ENCODE measurements at regions not wholly inside any gene's neighbourhood (a gene's known extent, or its start where the extent isn't known, plus 50 kb on each side); places are given as distances from the start of the nearest gene placed in this dataset.

GRCh38 chr5:2432076-2432920 lies 319.2 kb downstream of the IRX2 start:
- no peaks in the 10 kb centered on the region for H3K79me2 ChIP-seq (replicated peaks; ENCODE audit: insufficient read depth, low read length)
- no peaks in the 10 kb centered on the region for H4K20me1 ChIP-seq (ENCODE audit: insufficient read depth)
- no peak overlapping the region for H3K27ac ChIP-seq (ENCODE audit: low read length)
- no peaks in the 10 kb centered on the region for H3K27me3 ChIP-seq (ENCODE audit: insufficient read depth, low read depth, low read length)
- no peak overlapping the region for H2AFZ ChIP-seq (ENCODE audit: low read depth, low read length)
- no peak for TF ChIP-seq EP300 (conservative IDR thresholded peaks at IDR 0.05; ENCODE audit: poor library complexity, severe bottlenecking)
- TF ChIP-seq TAF1 (IDR thresholded peaks at IDR 0.05; ENCODE audit: low read depth), result no peak
- TF ChIP-seq, protein P1, sequence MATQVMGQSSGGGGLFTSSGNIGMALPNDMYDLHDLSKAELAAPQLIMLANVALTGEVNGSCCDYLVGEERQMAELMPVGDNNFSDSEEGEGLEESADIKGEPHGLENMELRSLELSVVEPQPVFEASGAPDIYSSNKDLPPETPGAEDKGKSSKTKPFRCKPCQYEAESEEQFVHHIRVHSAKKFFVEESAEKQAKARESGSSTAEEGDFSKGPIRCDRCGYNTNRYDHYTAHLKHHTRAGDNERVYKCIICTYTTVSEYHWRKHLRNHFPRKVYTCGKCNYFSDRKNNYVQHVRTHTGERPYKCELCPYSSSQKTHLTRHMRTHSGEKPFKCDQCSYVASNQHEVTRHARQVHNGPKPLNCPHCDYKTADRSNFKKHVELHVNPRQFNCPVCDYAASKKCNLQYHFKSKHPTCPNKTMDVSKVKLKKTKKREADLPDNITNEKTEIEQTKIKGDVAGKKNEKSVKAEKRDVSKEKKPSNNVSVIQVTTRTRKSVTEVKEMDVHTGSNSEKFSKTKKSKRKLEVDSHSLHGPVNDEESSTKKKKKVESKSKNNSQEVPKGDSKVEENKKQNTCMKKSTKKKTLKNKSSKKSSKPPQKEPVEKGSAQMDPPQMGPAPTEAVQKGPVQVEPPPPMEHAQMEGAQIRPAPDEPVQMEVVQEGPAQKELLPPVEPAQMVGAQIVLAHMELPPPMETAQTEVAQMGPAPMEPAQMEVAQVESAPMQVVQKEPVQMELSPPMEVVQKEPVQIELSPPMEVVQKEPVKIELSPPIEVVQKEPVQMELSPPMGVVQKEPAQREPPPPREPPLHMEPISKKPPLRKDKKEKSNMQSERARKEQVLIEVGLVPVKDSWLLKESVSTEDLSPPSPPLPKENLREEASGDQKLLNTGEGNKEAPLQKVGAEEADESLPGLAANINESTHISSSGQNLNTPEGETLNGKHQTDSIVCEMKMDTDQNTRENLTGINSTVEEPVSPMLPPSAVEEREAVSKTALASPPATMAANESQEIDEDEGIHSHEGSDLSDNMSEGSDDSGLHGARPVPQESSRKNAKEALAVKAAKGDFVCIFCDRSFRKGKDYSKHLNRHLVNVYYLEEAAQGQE (IDR thresholded peaks at IDR 0.05; ENCODE audit: borderline replicate concordance), result no peak
- H3K9me2 ChIP-seq (ENCODE audit: insufficient read depth, low read length), result no peaks in the 10 kb centered on the region
- no peaks in the 10 kb centered on the region for H3K36me3 ChIP-seq (ENCODE audit: insufficient read depth, low read length)
- no peaks in the 10 kb centered on the region for H3F3A ChIP-seq (ENCODE audit: insufficient read depth, low read length, poor library complexity, severe bottlenecking)
- H3K4me2 ChIP-seq (ENCODE audit: low read length), result no peak overlapping the region
- no peak overlapping the region for H3K4me3 ChIP-seq (ENCODE audit: low read length)
- no peaks in the 10 kb centered on the region for H3K9me3 ChIP-seq (ENCODE audit: low read length)
- H3K9ac ChIP-seq (ENCODE audit: low read length), result no peak overlapping the region

DNA sequence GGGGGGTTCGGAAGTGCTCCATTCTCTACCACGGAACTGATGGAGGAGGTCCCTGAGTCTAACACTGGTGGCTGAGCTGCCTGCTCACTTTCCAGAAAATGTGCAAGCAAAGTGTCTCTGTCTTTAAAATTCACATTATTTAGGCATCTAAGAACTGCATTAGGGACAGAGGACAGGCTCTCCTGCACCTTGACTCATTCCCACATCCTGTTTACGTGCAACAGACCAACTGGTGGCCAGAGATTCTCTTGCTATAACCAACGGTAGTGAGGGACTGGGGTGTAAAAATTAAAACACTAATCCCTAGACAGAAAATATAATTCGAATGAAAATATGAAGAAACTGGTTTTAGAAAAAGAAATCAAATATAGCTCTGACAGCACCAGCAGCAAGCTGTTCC lies 320.9 kb downstream of the IRX2 start:
- H3K27me3 ChIP-seq (ENCODE audit: insufficient read depth, low read depth, low read length), result no peaks in the 10 kb centered on the region
- no peaks in the 10 kb centered on the region for H4K20me1 ChIP-seq (ENCODE audit: insufficient read depth)
- H3K9ac ChIP-seq (ENCODE audit: low read length), result no peak overlapping the region
- no peaks in the 10 kb centered on the region for H3K9me3 ChIP-seq (ENCODE audit: low read length)
- no peak overlapping the region for H3K27ac ChIP-seq (ENCODE audit: low read length)
- H3K9me2 ChIP-seq (ENCODE audit: insufficient read depth, low read length), result no peaks in the 10 kb centered on the region
- TF ChIP-seq MXI1 (conservative IDR thresholded peaks at IDR 0.05; ENCODE audit: poor library complexity, severe bottlenecking), result no peak
- no peak overlapping the region for H3K4me3 ChIP-seq (ENCODE audit: low read length)
- H3K36me3 ChIP-seq (ENCODE audit: insufficient read depth, low read length), result no peaks in the 10 kb centered on the region
- no peaks in the 10 kb centered on the region for H3K79me2 ChIP-seq (replicated peaks; ENCODE audit: insufficient read depth, low read length)
- H3K4me2 ChIP-seq (ENCODE audit: low read length), result no peak overlapping the region
- no peaks in the 10 kb centered on the region for H3F3A ChIP-seq (ENCODE audit: insufficient read depth, low read length, poor library complexity, severe bottlenecking)
- H2AFZ ChIP-seq (ENCODE audit: low read depth, low read length), result no peak overlapping the region

DNA sequence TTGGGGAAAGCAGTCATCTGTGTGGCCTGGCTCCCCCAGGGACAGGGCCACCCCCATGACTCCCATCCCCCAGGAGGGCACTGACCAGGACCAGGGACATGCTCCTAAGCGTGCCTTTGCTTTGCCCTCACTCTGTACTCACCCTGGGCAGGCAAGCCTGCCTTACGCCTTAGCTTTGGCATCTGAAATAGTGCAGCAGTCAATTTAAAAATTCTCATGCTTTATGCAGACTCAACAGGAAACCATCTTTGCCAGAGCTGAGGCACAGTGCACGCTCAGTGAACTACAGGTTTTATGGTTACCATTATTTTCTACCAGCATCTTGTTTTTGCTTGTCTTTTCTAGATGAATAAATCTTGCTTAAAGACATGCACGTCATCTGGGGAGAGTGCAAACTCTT lies 323.5 kb downstream of the IRX2 start:
- Histone ChIP-seq H3K9me3 (ENCODE audit: low read length) (no peaks in the 10 kb centered on the region), H3K36me3 (ENCODE audit: insufficient read depth, low read length) (no peaks in the 10 kb centered on the region), H3K79me2 (replicated peaks; ENCODE audit: insufficient read depth, low read length) (no peaks in the 10 kb centered on the region), H2AFZ (ENCODE audit: low read depth, low read length) (no peak overlapping the region), H3K9ac (ENCODE audit: low read length) (no peak overlapping the region), H3K27me3 (ENCODE audit: insufficient read depth, low read depth, low read length) (no peaks in the 10 kb centered on the region), H3K27ac (ENCODE audit: low read length) (no peak overlapping the region), H3K4me3 (ENCODE audit: low read length) (no peak overlapping the region), H3K4me2 (ENCODE audit: low read length) (no peak overlapping the region), H3K9me2 (ENCODE audit: insufficient read depth, low read length) (no peaks in the 10 kb centered on the region), H4K20me1 (ENCODE audit: insufficient read depth) (no peaks in the 10 kb centered on the region), H3F3A (ENCODE audit: insufficient read depth, low read length, poor library complexity, severe bottlenecking) (no peaks in the 10 kb centered on the region)
- TF ChIP-seq SMC3 (conservative IDR thresholded peaks at IDR 0.05; ENCODE audit: poor library complexity), result no peak

GRCh38 chr5:2423634-2424033 lies 327.8 kb downstream of the IRX2 start:
- TF ChIP-seq, protein P1 (IDR thresholded peaks at IDR 0.05; ENCODE audit: borderline replicate concordance), result no peak
- TF ChIP-seq POLR2AphosphoS5 (IDR thresholded peaks at IDR 0.05) (no peak), TAF1 (IDR thresholded peaks at IDR 0.05; ENCODE audit: low read depth) (no peak), RAD21 (conservative IDR thresholded peaks at IDR 0.05) (no peak)
- Histone ChIP-seq H3K36me3 (ENCODE audit: insufficient read depth, low read length) (no peaks in the 10 kb centered on the region), H3K27me3 (ENCODE audit: insufficient read depth, low read depth, low read length) (no peaks in the 10 kb centered on the region), H3K27ac (ENCODE audit: low read length) (no peak overlapping the region), H3K9me3 (ENCODE audit: low read length) (no peaks in the 10 kb centered on the region), H3K4me2 (ENCODE audit: low read length) (no peak overlapping the region), H2AFZ (ENCODE audit: low read depth, low read length) (no peak overlapping the region), H3K79me2 (replicated peaks; ENCODE audit: insufficient read depth, low read length) (no peaks in the 10 kb centered on the region), H3F3A (ENCODE audit: insufficient read depth, low read length, poor library complexity, severe bottlenecking) (no peaks in the 10 kb centered on the region), H3K4me3 (ENCODE audit: low read length) (no peak overlapping the region), H4K20me1 (ENCODE audit: insufficient read depth) (no peaks in the 10 kb centered on the region), H3K9ac (ENCODE audit: low read length) (no peak overlapping the region), H3K9me2 (ENCODE audit: insufficient read depth, low read length) (no peaks in the 10 kb centered on the region)

Data from neural cell (in vitro differentiated cells).